K562 (cell line): ENCODE measurements at regions not wholly inside any gene's neighbourhood (a gene's known extent, or its start where the extent isn't known, plus 50 kb on each side); places are given as distances from the start of the nearest gene placed in this dataset.

Experiments used
- ATAC-seq: fragments of 200-7000 bp; cut with Tn5 transposase; 3 replicates; pipeline ENCODE4 v1.9.1; 2020; ENCODE audit warnings: moderate library complexity
- BruUV-seq: library from RNA; stranded (reverse); fragments of 400-500 nt; replicated peaks from 2 replicates; lab custom pipeline; 2021; lab: Mats Ljungman, UMichigan
- CTCF ChIA-PET: fragments of 300-600 bp; formaldehyde crosslinking; extraction: SDS; loops from one replicate; lab custom pipeline; 2021; ENCODE audit warnings: low intra/inter-chr PET ratio; lab: Yijun Ruan, JAX
- POLR2A ChIA-PET: fragments of 300-600, 350-650 bp; sonication (Branson Sonifier 250); formaldehyde crosslinking; extraction: SDS; loops from one replicate; lab custom pipeline; 2021; ENCODE audit warnings: antibody characterized with exemption, inconsistent platforms; lab: Yijun Ruan, JAX
- DNase-seq, 4 experiments: peaks; one replicate each; pipeline versions ENCODE4 v3.0.0 to v3.0.0-alpha.2; 2011 to 2018; ENCODE audit warnings: low spot score in 3 of 4, mixed read lengths in 3 of 4; ENCODE audit errors: extremely low read depth in 1 of 4
- FAIRE-seq: peaks from 2 replicates; lab custom pipeline; 2011; peaks lifted over from hg19 to GRCh38; lab: Jason Lieb, UNC
- H2AFZ ChIP-seq: 2 replicates; pipeline ENCODE4 v1.6.0; 2011; ENCODE audit warnings: low read depth, low read length, control low read depth, inconsistent platforms
- H3K27ac ChIP-seq: fragments of 200-600 bp; 3 replicates; pipeline ENCODE4 v1.8.0; 2011; ENCODE audit warnings: low read depth, mild to moderate bottlenecking, control low read depth, inconsistent platforms, low read length, moderate library complexity, mixed read lengths; ENCODE audit errors: extremely low read depth
- H3K27me3 ChIP-seq, 2 experiments: fragments of 300-600 bp in 1 of 2; 2 replicates in 1 of 2; 3 replicates in 1 of 2; pipeline versions ENCODE4 v1.6.0 to v1.8.0; 2011; ENCODE audit warnings: inconsistent platforms in 2 of 2, low read length in 2 of 2, mild to moderate bottlenecking in 1 of 2, mixed read lengths in 1 of 2, moderate library complexity in 1 of 2; ENCODE audit not compliant: control insufficient read depth in 2 of 2, insufficient read depth in 2 of 2
- H3K36me3 ChIP-seq: fragments of 300-600 bp; 3 replicates; pipeline ENCODE4 v1.8.0; 2011; ENCODE audit warnings: mild to moderate bottlenecking, low read length, inconsistent platforms; ENCODE audit not compliant: control insufficient read depth, insufficient read depth
- H3K4me1 ChIP-seq, 2 experiments: fragments of 200-600 bp in 1 of 2; replicated peaks in 1 of 2; 2 replicates in 1 of 2; 3 replicates in 1 of 2; pipeline versions ENCODE4 v1.5.1 to v1.8.0; 2011; ENCODE audit warnings: inconsistent platforms in 2 of 2, low read length in 2 of 2, mild to moderate bottlenecking in 1 of 2, mixed read lengths in 1 of 2, moderate library complexity in 1 of 2; ENCODE audit not compliant: control insufficient read depth in 2 of 2, insufficient read depth in 2 of 2
- H3K4me2 ChIP-seq: 2 replicates; pipeline ENCODE4 v1.6.1; 2011; ENCODE audit warnings: low read length, control low read depth, inconsistent platforms, mixed read lengths; ENCODE audit not compliant: insufficient read depth
- H3K4me3 ChIP-seq: fragments of 200-600 bp; sonication (generic), shearing (Covaris generic); 2 replicates; pipeline ENCODE4 v1.5.1; 2016; ENCODE audit warnings: control low read depth, inconsistent platforms
- H3K79me2 ChIP-seq: fragments of 200-600 bp; 3 replicates; pipeline ENCODE4 v1.8.0; 2011; ENCODE audit warnings: low read length, inconsistent platforms; ENCODE audit not compliant: control insufficient read depth, insufficient read depth
- H3K9ac ChIP-seq, 2 experiments: 2 replicates each; pipeline versions ENCODE4 v1.6.0 to v1.6.1; 2011; ENCODE audit warnings: low read depth in 2 of 2, low read length in 2 of 2, control low read depth in 1 of 2, inconsistent platforms in 1 of 2, mild to moderate bottlenecking in 1 of 2, mixed read lengths in 1 of 2; ENCODE audit not compliant: insufficient read depth in 1 of 2
- H3K9me1 ChIP-seq: one replicate; pipeline ENCODE4 v1.6.0; 2011; ENCODE audit warnings: inconsistent platforms, mild to moderate bottlenecking, low read length, moderate library complexity; ENCODE audit not compliant: control insufficient read depth, insufficient read depth
- H3K9me3 ChIP-seq: replicated peaks from 2 replicates; pipeline ENCODE4 v1.5.1; 2011; ENCODE audit warnings: low read depth, low read length, inconsistent platforms; ENCODE audit not compliant: control insufficient read depth, insufficient read depth
- H4K20me1 ChIP-seq: replicated peaks from 2 replicates; pipeline ENCODE4 v1.6.1; 2011; ENCODE audit warnings: low read length, inconsistent platforms, mixed read lengths; ENCODE audit not compliant: control insufficient read depth, insufficient read depth
- CEBPZ ChIP-seq: fragments of 150-350 bp; IDR thresholded peaks from 2 replicates; pipeline ENCODE4 v1.6.1; 2014; ENCODE audit warnings: low read depth, mild to moderate bottlenecking, low read length, borderline replicate concordance
- PRPF4 ChIP-seq: fragments of 200-400 bp; formaldehyde crosslinking; IDR thresholded peaks from one replicate; pipeline ENCODE4 v1.6.1; 2017; ENCODE audit warnings: low read length, low read depth, mild to moderate bottlenecking; ENCODE audit not compliant: insufficient read depth, poor library complexity, severe bottlenecking
- TGIF2 ChIP-seq: sonication (generic); formaldehyde crosslinking; IDR thresholded peaks from 2 replicates; pipeline ENCODE4 v1.8.1; 2022; ENCODE audit warnings: mild to moderate bottlenecking, missing genetic modification reagents, moderate library complexity
- ZBTB8A ChIP-seq: fragments of 450-650 bp; IDR thresholded peaks from 2 replicates; pipeline ENCODE4 v1.6.1; 2018; ENCODE audit warnings: mild to moderate bottlenecking, moderate library complexity; ENCODE audit not compliant: partially characterized antibody
- ZNF764 ChIP-seq: fragments of 250-450 bp; sonication (Bioruptor Pico); IDR thresholded peaks from 2 replicates; pipeline ENCODE4 v1.4.0; 2020; ENCODE audit warnings: low read depth, mild to moderate bottlenecking, moderate library complexity
- WGBS: fragments of 100-300 bp; shearing (Covaris generic); methylation state at CpG from one replicate; pipeline ENCODE4 v1.1.6; 2016; ENCODE audit warnings: low coverage, mixed read lengths; ENCODE audit not compliant: insufficient coverage; ENCODE audit errors: missing lambda C conversion rate; 5-methylcytosine and 5-hydroxymethylcytosine counted together
- in situ Hi-C: fragments of 300-500 bp; cut with MboI; formaldehyde crosslinking; loops from 4 replicates; pipeline ENCODE4 v1.15.0; 2018; ENCODE audit warnings: inconsistent platforms, mixed read lengths
- intact Hi-C: fragments of 100-400 bp; cut with micrococcal nuclease; formaldehyde crosslinking; loops from 2 replicates; pipeline ENCODE4 v1.14.2; 2022
- TF ChIP-seq, protein P1 (sequence below): fragments of 250-450 bp; sonication (Bioruptor Pico); IDR thresholded peaks from 2 replicates; pipeline ENCODE4 v1.4.0; 2020; ENCODE audit warnings: mild to moderate bottlenecking
- TF ChIP-seq, protein P2 (sequence below): sonication (generic); formaldehyde crosslinking; IDR thresholded peaks from 2 replicates; pipeline ENCODE4 v1.8.1; 2023; ENCODE audit warnings: missing genetic modification reagents, mild to moderate bottlenecking, borderline replicate concordance
- TF ChIP-seq, protein P3 (sequence below): fragments of 250-450 bp; sonication (Bioruptor Pico); IDR thresholded peaks from 2 replicates; pipeline ENCODE4 v1.9.0; 2021; ENCODE audit warnings: mild to moderate bottlenecking, inconsistent platforms

DNA sequence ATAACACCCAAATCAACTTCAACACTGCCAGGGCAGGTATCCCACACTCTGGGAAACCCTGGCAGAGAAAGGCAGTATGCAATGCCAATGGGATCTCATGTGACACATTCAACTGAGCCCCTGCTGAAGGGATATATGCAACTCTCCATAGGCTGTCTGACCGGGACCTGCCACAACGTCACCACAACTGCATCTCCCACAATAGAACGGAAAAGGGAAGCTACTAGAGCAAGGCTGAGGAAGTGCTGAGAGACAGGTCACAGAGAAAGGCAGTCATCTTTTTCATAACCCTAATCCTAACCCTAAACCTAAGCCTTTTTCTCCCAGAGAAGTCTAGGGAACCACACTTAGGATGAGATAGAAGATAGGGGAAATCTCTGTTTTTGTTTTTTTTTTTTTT is 345.9 kb upstream of the CD180 start (continued):
- TF ChIP-seq CEBPZ, result no peak
- TF ChIP-seq, protein P1, sequence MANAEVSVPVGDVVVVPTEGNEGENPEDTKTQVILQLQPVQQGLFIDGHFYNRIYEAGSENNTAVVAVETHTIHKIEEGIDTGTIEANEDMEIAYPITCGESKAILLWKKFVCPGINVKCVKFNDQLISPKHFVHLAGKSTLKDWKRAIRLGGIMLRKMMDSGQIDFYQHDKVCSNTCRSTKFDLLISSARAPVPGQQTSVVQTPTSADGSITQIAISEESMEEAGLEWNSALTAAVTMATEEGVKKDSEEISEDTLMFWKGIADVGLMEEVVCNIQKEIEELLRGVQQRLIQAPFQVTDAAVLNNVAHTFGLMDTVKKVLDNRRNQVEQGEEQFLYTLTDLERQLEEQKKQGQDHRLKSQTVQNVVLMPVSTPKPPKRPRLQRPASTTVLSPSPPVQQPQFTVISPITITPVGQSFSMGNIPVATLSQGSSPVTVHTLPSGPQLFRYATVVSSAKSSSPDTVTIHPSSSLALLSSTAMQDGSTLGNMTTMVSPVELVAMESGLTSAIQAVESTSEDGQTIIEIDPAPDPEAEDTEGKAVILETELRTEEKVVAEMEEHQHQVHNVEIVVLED (CRISPR knock-in tag), result no peak
- TF ChIP-seq TGIF2, result no peak
- TF ChIP-seq, all 486 proteins: peak for 0

- no peaks in the 10 kb centered on the region for H3K4me1 ChIP-seq
- H3K4me3 ChIP-seq, result no peak overlapping the region
- BruUV-seq, result no TSS peak
- no peaks in the 10 kb centered on the region for H3K27me3 ChIP-seq
- H3K79me2 ChIP-seq, result no peaks in the 10 kb centered on the region
- intact Hi-C loops, result no loop called here
- no peaks in the 10 kb centered on the region for H3K36me3 ChIP-seq
- ATAC-seq (no peak), DNase-seq (no peak), FAIRE-seq (no peak)
- in situ Hi-C loops, result no loop called here
- WGBS, result 6% methylated on average over 1 of the region's 1 CpG
- H4K20me1 ChIP-seq, result no peaks in the 10 kb centered on the region
- H3K27ac ChIP-seq, result no peak overlapping the region
- no peak overlapping the region for H3K4me2 ChIP-seq
- H3K9me1 ChIP-seq, result no peaks in the 10 kb centered on the region
- no peaks in the 10 kb centered on the region for H3K9me3 ChIP-seq
- ChIA-PET CTCF (no interaction called here), POLR2A (no interaction called here)
- H3K9ac ChIP-seq, result no peak overlapping the region
- no peak overlapping the region for H2AFZ ChIP-seq
- TF ChIP-seq PRPF4, result no peak
- TF ChIP-seq, protein P2, sequence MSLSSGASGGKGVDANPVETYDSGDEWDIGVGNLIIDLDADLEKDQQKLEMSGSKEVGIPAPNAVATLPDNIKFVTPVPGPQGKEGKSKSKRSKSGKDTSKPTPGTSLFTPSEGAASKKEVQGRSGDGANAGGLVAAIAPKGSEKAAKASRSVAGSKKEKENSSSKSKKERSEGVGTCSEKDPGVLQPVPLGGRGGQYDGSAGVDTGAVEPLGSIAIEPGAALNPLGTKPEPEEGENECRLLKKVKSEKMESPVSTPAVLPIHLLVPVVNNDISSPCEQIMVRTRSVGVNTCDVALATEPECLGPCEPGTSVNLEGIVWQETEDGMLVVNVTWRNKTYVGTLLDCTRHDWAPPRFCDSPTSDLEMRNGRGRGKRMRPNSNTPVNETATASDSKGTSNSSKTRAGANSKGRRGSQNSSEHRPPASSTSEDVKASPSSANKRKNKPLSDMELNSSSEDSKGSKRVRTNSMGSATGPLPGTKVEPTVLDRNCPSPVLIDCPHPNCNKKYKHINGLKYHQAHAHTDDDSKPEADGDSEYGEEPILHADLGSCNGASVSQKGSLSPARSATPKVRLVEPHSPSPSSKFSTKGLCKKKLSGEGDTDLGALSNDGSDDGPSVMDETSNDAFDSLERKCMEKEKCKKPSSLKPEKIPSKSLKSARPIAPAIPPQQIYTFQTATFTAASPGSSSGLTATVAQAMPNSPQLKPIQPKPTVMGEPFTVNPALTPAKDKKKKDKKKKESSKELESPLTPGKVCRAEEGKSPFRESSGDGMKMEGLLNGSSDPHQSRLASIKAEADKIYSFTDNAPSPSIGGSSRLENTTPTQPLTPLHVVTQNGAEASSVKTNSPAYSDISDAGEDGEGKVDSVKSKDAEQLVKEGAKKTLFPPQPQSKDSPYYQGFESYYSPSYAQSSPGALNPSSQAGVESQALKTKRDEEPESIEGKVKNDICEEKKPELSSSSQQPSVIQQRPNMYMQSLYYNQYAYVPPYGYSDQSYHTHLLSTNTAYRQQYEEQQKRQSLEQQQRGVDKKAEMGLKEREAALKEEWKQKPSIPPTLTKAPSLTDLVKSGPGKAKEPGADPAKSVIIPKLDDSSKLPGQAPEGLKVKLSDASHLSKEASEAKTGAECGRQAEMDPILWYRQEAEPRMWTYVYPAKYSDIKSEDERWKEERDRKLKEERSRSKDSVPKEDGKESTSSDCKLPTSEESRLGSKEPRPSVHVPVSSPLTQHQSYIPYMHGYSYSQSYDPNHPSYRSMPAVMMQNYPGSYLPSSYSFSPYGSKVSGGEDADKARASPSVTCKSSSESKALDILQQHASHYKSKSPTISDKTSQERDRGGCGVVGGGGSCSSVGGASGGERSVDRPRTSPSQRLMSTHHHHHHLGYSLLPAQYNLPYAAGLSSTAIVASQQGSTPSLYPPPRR (CRISPR knock-in tag), result no peak
- TF ChIP-seq ZBTB8A, result no peak
- TF ChIP-seq, protein P3, sequence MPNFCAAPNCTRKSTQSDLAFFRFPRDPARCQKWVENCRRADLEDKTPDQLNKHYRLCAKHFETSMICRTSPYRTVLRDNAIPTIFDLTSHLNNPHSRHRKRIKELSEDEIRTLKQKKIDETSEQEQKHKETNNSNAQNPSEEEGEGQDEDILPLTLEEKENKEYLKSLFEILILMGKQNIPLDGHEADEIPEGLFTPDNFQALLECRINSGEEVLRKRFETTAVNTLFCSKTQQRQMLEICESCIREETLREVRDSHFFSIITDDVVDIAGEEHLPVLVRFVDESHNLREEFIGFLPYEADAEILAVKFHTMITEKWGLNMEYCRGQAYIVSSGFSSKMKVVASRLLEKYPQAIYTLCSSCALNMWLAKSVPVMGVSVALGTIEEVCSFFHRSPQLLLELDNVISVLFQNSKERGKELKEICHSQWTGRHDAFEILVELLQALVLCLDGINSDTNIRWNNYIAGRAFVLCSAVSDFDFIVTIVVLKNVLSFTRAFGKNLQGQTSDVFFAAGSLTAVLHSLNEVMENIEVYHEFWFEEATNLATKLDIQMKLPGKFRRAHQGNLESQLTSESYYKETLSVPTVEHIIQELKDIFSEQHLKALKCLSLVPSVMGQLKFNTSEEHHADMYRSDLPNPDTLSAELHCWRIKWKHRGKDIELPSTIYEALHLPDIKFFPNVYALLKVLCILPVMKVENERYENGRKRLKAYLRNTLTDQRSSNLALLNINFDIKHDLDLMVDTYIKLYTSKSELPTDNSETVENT (CRISPR knock-in tag), result no peak
- TF ChIP-seq ZNF764 (CRISPR knock-in tag), result no peak
Observed at GRCh38 chr5:67541875-67542274, 345.3 kb upstream of the CD180 start.
